ENCODE measurements at regions not wholly inside any gene's neighbourhood (a gene's known extent, or its start where the extent isn't known, plus 50 kb on each side); places are given as distances from the start of the nearest gene placed in this dataset.

DNA sequence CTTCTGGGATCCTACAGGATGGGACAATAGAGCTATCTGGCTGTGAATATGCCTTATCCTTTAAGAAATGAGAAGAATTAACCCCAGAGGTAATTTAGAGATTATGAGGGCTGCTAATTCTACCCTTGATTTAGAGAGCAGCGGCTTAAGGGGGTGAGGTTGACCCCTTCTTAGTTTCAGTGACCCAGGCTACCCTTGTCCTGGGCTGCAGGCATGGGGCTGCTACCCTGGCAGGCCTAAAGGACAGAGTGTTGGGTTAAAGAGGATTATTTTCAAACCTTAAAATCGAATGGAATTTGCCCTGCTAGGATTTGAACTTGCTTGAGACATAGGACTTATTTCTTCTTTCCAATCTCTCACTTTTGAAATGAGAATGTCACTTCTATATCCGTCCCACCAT is 1343.4 kb downstream of the HACE1 start:
- DNase-seq (ENCODE audit: low spot score) = no peak
- TF ChIP-seq, protein P1, sequence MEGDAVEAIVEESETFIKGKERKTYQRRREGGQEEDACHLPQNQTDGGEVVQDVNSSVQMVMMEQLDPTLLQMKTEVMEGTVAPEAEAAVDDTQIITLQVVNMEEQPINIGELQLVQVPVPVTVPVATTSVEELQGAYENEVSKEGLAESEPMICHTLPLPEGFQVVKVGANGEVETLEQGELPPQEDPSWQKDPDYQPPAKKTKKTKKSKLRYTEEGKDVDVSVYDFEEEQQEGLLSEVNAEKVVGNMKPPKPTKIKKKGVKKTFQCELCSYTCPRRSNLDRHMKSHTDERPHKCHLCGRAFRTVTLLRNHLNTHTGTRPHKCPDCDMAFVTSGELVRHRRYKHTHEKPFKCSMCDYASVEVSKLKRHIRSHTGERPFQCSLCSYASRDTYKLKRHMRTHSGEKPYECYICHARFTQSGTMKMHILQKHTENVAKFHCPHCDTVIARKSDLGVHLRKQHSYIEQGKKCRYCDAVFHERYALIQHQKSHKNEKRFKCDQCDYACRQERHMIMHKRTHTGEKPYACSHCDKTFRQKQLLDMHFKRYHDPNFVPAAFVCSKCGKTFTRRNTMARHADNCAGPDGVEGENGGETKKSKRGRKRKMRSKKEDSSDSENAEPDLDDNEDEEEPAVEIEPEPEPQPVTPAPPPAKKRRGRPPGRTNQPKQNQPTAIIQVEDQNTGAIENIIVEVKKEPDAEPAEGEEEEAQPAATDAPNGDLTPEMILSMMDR (IDR thresholded peaks at IDR 0.05) = no peak
- TF ChIP-seq CBFB (CRISPR knock-in tag; IDR thresholded peaks at IDR 0.05; ENCODE audit: low read depth) (no peak), NFYB (CRISPR knock-in tag; conservative IDR thresholded peaks at IDR 0.05; ENCODE audit: low read depth) (no peak), SP1 (CRISPR knock-in tag; conservative IDR thresholded peaks at IDR 0.05) (no peak), ZNF512 (CRISPR knock-in tag; IDR thresholded peaks at IDR 0.05; ENCODE audit: borderline replicate concordance) (no peak), RELA (CRISPR knock-in tag; IDR thresholded peaks at IDR 0.05; ENCODE audit: borderline replicate concordance) (no peak), JAZF1 (CRISPR knock-in tag; IDR thresholded peaks at IDR 0.05) (no peak), PREB (CRISPR knock-in tag; IDR thresholded peaks at IDR 0.05; ENCODE audit: borderline replicate concordance) (no peak), ZNF423 (CRISPR knock-in tag; IDR thresholded peaks at IDR 0.05) (no peak), TEAD4 (CRISPR knock-in tag; IDR thresholded peaks at IDR 0.05) (no peak), ESRRA (CRISPR knock-in tag; IDR thresholded peaks at IDR 0.05; ENCODE audit: borderline replicate concordance) (no peak), ZNF232 (CRISPR knock-in tag; IDR thresholded peaks at IDR 0.05) (no peak), PRDM15 (CRISPR knock-in tag; IDR thresholded peaks at IDR 0.05) (no peak)
- TF ChIP-seq, protein P2, sequence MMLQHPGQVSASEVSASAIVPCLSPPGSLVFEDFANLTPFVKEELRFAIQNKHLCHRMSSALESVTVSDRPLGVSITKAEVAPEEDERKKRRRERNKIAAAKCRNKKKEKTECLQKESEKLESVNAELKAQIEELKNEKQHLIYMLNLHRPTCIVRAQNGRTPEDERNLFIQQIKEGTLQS (CRISPR knock-in tag; conservative IDR thresholded peaks at IDR 0.05) = no peak
- TF ChIP-seq, protein P3, sequence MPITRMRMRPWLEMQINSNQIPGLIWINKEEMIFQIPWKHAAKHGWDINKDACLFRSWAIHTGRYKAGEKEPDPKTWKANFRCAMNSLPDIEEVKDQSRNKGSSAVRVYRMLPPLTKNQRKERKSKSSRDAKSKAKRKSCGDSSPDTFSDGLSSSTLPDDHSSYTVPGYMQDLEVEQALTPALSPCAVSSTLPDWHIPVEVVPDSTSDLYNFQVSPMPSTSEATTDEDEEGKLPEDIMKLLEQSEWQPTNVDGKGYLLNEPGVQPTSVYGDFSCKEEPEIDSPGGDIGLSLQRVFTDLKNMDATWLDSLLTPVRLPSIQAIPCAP (CRISPR knock-in tag; IDR thresholded peaks at IDR 0.05) = no peak
- TF ChIP-seq, protein P4, sequence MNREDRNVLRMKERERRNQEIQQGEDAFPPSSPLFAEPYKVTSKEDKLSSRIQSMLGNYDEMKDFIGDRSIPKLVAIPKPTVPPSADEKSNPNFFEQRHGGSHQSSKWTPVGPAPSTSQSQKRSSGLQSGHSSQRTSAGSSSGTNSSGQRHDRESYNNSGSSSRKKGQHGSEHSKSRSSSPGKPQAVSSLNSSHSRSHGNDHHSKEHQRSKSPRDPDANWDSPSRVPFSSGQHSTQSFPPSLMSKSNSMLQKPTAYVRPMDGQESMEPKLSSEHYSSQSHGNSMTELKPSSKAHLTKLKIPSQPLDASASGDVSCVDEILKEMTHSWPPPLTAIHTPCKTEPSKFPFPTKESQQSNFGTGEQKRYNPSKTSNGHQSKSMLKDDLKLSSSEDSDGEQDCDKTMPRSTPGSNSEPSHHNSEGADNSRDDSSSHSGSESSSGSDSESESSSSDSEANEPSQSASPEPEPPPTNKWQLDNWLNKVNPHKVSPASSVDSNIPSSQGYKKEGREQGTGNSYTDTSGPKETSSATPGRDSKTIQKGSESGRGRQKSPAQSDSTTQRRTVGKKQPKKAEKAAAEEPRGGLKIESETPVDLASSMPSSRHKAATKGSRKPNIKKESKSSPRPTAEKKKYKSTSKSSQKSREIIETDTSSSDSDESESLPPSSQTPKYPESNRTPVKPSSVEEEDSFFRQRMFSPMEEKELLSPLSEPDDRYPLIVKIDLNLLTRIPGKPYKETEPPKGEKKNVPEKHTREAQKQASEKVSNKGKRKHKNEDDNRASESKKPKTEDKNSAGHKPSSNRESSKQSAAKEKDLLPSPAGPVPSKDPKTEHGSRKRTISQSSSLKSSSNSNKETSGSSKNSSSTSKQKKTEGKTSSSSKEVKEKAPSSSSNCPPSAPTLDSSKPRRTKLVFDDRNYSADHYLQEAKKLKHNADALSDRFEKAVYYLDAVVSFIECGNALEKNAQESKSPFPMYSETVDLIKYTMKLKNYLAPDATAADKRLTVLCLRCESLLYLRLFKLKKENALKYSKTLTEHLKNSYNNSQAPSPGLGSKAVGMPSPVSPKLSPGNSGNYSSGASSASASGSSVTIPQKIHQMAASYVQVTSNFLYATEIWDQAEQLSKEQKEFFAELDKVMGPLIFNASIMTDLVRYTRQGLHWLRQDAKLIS (CRISPR knock-in tag; IDR thresholded peaks at IDR 0.05; ENCODE audit: borderline replicate concordance) = no peak
- TF ChIP-seq, protein P5, sequence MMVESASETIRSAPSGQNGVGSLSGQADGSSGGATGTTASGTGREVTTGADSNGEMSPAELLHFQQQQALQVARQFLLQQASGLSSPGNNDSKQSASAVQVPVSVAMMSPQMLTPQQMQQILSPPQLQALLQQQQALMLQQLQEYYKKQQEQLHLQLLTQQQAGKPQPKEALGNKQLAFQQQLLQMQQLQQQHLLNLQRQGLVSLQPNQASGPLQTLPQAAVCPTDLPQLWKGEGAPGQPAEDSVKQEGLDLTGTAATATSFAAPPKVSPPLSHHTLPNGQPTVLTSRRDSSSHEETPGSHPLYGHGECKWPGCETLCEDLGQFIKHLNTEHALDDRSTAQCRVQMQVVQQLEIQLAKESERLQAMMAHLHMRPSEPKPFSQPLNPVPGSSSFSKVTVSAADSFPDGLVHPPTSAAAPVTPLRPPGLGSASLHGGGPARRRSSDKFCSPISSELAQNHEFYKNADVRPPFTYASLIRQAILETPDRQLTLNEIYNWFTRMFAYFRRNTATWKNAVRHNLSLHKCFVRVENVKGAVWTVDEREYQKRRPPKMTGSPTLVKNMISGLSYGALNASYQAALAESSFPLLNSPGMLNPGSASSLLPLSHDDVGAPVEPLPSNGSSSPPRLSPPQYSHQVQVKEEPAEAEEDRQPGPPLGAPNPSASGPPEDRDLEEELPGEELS (CRISPR knock-in tag; IDR thresholded peaks at IDR 0.05) = no peak
- TF ChIP-seq, protein P6, sequence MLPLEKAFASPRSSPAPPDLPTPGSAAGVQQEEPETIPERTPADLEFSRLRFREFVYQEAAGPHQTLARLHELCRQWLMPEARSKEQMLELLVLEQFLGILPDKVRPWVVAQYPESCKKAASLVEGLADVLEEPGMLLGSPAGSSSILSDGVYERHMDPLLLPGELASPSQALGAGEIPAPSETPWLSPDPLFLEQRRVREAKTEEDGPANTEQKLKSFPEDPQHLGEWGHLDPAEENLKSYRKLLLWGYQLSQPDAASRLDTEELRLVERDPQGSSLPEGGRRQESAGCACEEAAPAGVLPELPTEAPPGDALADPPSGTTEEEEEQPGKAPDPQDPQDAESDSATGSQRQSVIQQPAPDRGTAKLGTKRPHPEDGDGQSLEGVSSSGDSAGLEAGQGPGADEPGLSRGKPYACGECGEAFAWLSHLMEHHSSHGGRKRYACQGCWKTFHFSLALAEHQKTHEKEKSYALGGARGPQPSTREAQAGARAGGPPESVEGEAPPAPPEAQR (CRISPR knock-in tag; IDR thresholded peaks at IDR 0.05) = no peak
- no peaks in the 10 kb centered on the region for H3K4me1 Mint-ChIP-seq
- no peak for ATAC-seq
- H3K9me3 Mint-ChIP-seq = no peaks in the 10 kb centered on the region
- CTCF ChIA-PET = no interaction called here
- H3K4me3 Mint-ChIP-seq = no peak overlapping the region
- POLR2A ChIA-PET = no interaction called here
- H3K27me3 Mint-ChIP-seq (ENCODE audit: low read depth) = no peaks in the 10 kb centered on the region
- H3K27ac Mint-ChIP-seq = no peak overlapping the region
- H3K36me3 Mint-ChIP-seq = no peaks in the 10 kb centered on the region

Data from WTC11 (cell line).